CD8-positive, alpha-beta memory T cell (primary cell): ENCODE measurements at regions not wholly inside any gene's neighbourhood (a gene's known extent, or its start where the extent isn't known, plus 50 kb on each side); places are given as distances from the start of the nearest gene placed in this dataset.

ENCODE experiments used
- CTCF ChIA-PET: fragments of 350-600 bp; sonication (Branson Sonifier 250); formaldehyde crosslinking; loops from one replicate; lab custom pipeline; 2021; ENCODE audit warnings: antibody characterized with exemption; lab: Charles Lee
- POLR2A ChIA-PET: fragments of 350-600 bp; sonication (Branson Sonifier 250); formaldehyde crosslinking; loops from one replicate; lab custom pipeline; 2021; ENCODE audit warnings: antibody characterized with exemption; lab: Charles Lee
- DNase-seq, 5 donors: peaks; one replicate each; pipeline versions ENCODE4 v3.0.0 to v3.0.0-alpha.2; 2020 to 2022; ENCODE audit warnings: mixed read lengths in 1 of 5
- H3K27ac ChIP-seq: one replicate; pipeline ENCODE4 v1.7.0; 2013; ENCODE audit warnings: low read depth, mild to moderate bottlenecking, low read length, moderate library complexity
- H3K27me3 ChIP-seq: 2 replicates; pipeline ENCODE4 v1.7.0; 2013; ENCODE audit warnings: low read length, mild to moderate bottlenecking; ENCODE audit not compliant: insufficient read depth, poor library complexity, severe bottlenecking
- H3K36me3 ChIP-seq: 2 replicates; pipeline ENCODE4 v1.7.0; 2013; ENCODE audit warnings: mild to moderate bottlenecking, low read length, moderate library complexity; ENCODE audit not compliant: insufficient read depth
- H3K4me1 ChIP-seq: 2 replicates; pipeline ENCODE4 v1.7.0; 2013; ENCODE audit warnings: mild to moderate bottlenecking, low read length, moderate library complexity; ENCODE audit not compliant: insufficient read depth
- H3K4me3 ChIP-seq: 2 replicates; pipeline ENCODE4 v1.7.0; 2013; ENCODE audit warnings: mild to moderate bottlenecking, low read length
- H3K9me3 ChIP-seq: 2 replicates; pipeline ENCODE4 v1.7.0; 2013; ENCODE audit warnings: mild to moderate bottlenecking, low read length
- H3K27ac Mint-ChIP-seq, 8 donors: one replicate each; pipeline ENCODE4 v1.8.0; 2020 to 2021; ENCODE audit warnings: mixed read lengths in 8 of 8, mild to moderate bottlenecking in 6 of 8, inconsistent platforms in 3 of 8, moderate library complexity in 3 of 8
- H3K27me3 Mint-ChIP-seq, 2 donors: one replicate each; pipeline ENCODE4 v1.8.0; 2020 to 2021; ENCODE audit warnings: mixed read lengths in 2 of 2, mild to moderate bottlenecking in 1 of 2, moderate library complexity in 1 of 2
- H3K36me3 Mint-ChIP-seq, 3 donors: one replicate each; pipeline ENCODE4 v1.8.0; 2020 to 2021; ENCODE audit warnings: mixed read lengths in 3 of 3, inconsistent platforms in 1 of 3, mild to moderate bottlenecking in 1 of 3
- H3K4me1 Mint-ChIP-seq, 3 donors: one replicate each; pipeline ENCODE4 v1.8.0; 2020 to 2021; ENCODE audit warnings: mixed read lengths in 3 of 3, inconsistent platforms in 1 of 3, mild to moderate bottlenecking in 1 of 3
- H3K4me3 Mint-ChIP-seq, 7 donors: one replicate each; pipeline ENCODE4 v1.8.0; 2020 to 2021; ENCODE audit warnings: mixed read lengths in 7 of 7, mild to moderate bottlenecking in 6 of 7, moderate library complexity in 4 of 7, inconsistent platforms in 2 of 7
- H3K9me3 Mint-ChIP-seq, 5 donors: one replicate each; pipeline ENCODE4 v1.8.0; 2020 to 2022; ENCODE audit warnings: mixed read lengths in 5 of 5, mild to moderate bottlenecking in 3 of 5, moderate library complexity in 2 of 5, inconsistent platforms in 1 of 5

DNA sequence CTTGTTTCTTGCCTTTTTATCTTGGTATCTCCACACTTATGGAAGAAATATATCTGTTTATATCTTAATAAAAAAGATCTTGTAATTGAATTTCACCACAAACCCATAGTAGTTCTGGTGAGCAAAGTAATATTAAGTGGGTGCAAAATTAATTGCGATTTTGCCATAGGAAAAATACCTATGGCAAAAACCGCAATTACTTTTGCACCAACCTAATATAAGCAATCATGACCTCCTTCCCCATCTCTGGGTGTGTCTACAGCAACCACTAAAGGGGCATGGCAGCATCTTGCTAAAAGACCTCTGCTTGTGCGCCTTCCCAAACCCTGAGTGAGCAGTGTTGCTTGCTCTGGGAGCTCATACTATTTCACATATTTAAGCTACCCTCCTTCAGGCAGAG lies 124.2 kb upstream of the GUCY1A1 start:
- Mint-ChIP-seq H3K36me3 (no peaks in the 10 kb centered on the region), H3K27me3 (no peaks in the 10 kb centered on the region), H3K27ac (no peak overlapping the region), H3K4me3 (no peak overlapping the region), H3K9me3 (peaks cover 0 to 6% (median 0%) of the 10 kb centered on the region in 5 donors), H3K4me1 (no peaks in the 10 kb centered on the region)
- Histone ChIP-seq H3K27me3 (no peaks in the 10 kb centered on the region), H3K4me3 (no peak overlapping the region), H3K9me3 (no peaks in the 10 kb centered on the region), H3K36me3 (no peaks in the 10 kb centered on the region), H3K4me1 (no peaks in the 10 kb centered on the region), H3K27ac (no peak overlapping the region)
- DNase-seq, result no peak
- CTCF ChIA-PET, result no interaction called here
- POLR2A ChIA-PET, result no interaction called here

DNA sequence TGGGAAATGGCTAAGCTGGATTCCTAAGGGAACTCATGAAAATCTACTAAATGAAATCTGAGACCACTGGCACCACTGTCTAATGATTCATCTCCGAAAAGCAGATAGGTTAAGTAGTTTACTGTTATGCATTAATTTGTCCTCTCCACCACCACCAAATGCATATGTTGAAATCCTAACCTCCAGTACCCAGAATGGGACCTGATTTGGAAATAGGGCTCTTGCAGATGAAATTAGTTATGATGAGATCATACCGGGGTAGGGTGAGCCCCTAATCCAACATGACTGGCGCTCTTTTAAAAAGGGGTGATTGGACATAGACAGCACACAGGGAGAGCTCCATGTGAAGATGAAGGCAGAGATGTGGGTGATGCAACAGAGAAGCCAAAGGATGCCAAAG lies 124.9 kb upstream of the GUCY1A1 start:
- H3K4me1 ChIP-seq, result no peaks in the 10 kb centered on the region
- H3K27me3 ChIP-seq, result no peaks in the 10 kb centered on the region
- Mint-ChIP-seq H3K4me1 (no peaks in the 10 kb centered on the region), H3K9me3 (peaks cover 0 to 6% (median 0%) of the 10 kb centered on the region in 5 donors), H3K27ac (no peak overlapping the region), H3K36me3 (no peaks in the 10 kb centered on the region), H3K27me3 (no peaks in the 10 kb centered on the region), H3K4me3 (no peak overlapping the region)
- H3K36me3 ChIP-seq, result no peaks in the 10 kb centered on the region
- no peak overlapping the region for H3K27ac ChIP-seq
- no peak for DNase-seq
- ChIA-PET POLR2A (no interaction called here), CTCF (no interaction called here)
- H3K9me3 ChIP-seq, result no peaks in the 10 kb centered on the region
- no peak overlapping the region for H3K4me3 ChIP-seq

DNA sequence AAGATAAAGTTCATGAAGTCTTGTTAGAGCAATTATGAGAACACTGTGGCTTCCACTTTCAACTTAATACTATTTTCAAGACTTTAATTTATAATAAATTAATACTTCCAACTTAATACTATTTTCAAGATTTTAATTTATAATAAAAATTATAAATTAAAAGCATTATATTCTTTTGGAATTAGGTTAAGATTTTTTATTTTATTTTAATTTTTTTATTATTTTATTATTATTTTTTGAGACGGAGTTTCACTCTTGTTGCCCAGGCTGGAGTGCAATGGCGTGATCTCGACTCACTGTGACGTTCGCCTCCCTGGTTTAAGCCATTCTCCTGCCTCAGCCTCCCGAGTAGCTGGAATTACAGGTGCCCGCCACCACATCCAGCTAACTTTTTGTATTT lies 126.0 kb upstream of the GUCY1A1 start:
- Mint-ChIP-seq H3K36me3 (no peaks in the 10 kb centered on the region), H3K4me3 (no peak overlapping the region), H3K27me3 (no peaks in the 10 kb centered on the region), H3K9me3 (peaks cover 0 to 6% (median 0%) of the 10 kb centered on the region in 5 donors), H3K27ac (no peak overlapping the region), H3K4me1 (no peaks in the 10 kb centered on the region)
- POLR2A ChIA-PET, result no interaction called here
- H3K9me3 ChIP-seq, result no peaks in the 10 kb centered on the region
- H3K36me3 ChIP-seq, result no peaks in the 10 kb centered on the region
- no peaks in the 10 kb centered on the region for H3K4me1 ChIP-seq
- CTCF ChIA-PET, result no interaction called here
- no peak for DNase-seq
- H3K27ac ChIP-seq, result no peak overlapping the region
- no peaks in the 10 kb centered on the region for H3K27me3 ChIP-seq
- no peak overlapping the region for H3K4me3 ChIP-seq

DNA sequence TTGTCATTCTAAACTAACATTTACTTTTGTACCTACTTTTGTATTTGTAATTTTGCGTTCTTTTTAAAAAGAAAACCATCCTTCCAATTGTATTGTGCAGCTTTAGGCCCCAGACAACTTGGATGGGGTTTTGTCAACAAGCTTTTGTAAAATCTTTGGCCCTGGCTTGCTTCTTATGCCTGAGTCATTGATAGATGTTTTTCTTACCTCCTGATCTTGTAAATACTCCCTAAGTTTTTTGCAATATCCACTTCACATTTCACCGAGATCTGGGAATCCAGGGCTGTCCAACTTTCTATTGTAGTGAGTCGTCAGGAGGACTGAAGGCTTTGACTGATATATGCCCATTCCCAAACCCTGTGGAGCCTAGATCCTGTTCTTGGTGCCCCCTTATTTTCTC lies 126.9 kb upstream of the GUCY1A1 start:
- H3K4me1 ChIP-seq, result no peaks in the 10 kb centered on the region
- no peaks in the 10 kb centered on the region for H3K27me3 ChIP-seq
- Mint-ChIP-seq H3K4me1 (no peaks in the 10 kb centered on the region), H3K4me3 (no peak overlapping the region), H3K36me3 (no peaks in the 10 kb centered on the region), H3K27ac (no peak overlapping the region), H3K9me3 (peaks cover 0 to 6% (median 0%) of the 10 kb centered on the region in 5 donors), H3K27me3 (no peaks in the 10 kb centered on the region)
- no peak overlapping the region for H3K4me3 ChIP-seq
- H3K27ac ChIP-seq, result no peak overlapping the region
- ChIA-PET POLR2A (no interaction called here), CTCF (no interaction called here)
- H3K36me3 ChIP-seq, result no peaks in the 10 kb centered on the region
- H3K9me3 ChIP-seq, result no peaks in the 10 kb centered on the region
- no peak for DNase-seq

DNA sequence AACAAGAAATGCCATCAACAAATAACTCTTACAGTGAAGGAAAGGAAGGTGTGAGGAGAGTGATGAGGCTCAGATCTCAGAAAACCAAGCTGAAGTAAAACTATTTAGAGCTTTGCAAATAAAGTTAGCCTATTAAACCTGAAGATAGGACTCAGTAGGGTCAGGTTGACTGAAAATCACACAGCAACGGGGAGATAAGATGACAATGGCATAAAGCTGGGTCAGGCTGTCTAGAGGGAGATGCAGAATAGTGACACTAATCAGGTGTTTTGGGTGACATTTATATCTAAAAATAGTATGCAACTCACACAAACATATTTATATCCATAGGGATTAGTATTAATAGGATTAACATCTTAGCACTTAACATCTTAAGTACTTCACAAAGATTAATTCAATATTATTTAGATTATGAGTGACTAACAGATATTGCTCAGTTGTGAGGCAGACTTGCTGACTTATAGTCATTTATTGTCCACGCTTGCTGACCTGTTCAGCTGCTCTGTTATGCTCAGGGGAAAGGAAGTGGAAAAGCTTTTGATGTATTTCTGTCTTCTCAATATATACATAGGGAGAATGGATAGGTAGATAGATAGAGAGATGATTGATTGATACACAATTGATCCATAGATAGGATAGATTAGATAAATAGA lies 130.7 kb upstream of the GUCY1A1 start:
- no peaks in the 10 kb centered on the region for H3K36me3 ChIP-seq
- ChIA-PET CTCF (no interaction called here), POLR2A (no interaction called here)
- no peaks in the 10 kb centered on the region for H3K9me3 ChIP-seq
- Mint-ChIP-seq H3K4me1 (no peaks in the 10 kb centered on the region), H3K27ac (no peak overlapping the region), H3K9me3 (no peaks in the 10 kb centered on the region), H3K27me3 (no peaks in the 10 kb centered on the region), H3K36me3 (no peaks in the 10 kb centered on the region), H3K4me3 (no peak overlapping the region)
- DNase-seq, result no peak
- no peaks in the 10 kb centered on the region for H3K27me3 ChIP-seq
- no peak overlapping the region for H3K27ac ChIP-seq
- no peaks in the 10 kb centered on the region for H3K4me1 ChIP-seq
- H3K4me3 ChIP-seq, result no peak overlapping the region

DNA sequence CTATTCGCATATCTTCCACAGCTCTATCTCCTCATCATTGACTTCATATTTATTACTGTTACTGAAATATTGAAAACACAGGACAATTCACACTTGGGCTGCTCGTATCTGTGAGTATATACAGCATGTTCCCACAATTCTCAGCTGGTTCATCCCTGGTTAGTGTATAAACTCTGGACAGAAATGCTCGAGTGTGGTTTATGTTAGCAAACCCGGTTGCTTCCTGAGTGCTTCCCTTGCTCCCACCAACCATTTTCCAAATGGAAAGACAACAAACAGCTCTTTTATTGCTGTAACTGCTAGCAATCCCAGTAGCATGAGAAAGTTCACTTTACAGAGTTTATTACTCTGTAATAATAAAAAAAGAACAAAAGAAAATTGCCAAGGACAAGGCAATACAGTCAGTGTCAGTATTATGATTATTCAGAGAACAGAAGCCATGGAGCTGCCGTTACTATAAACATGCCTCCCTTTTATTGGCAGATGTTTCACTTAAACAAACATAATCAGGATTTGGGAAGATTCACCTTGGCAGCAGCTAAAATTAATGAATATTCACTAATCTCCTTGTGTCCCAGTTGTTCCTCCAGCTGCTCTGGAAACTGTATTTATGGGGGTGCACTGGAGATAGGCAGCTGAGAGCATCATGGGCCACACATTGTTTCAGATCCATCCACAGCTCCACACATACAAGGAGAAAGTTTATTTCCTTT lies 134.1 kb upstream of the GUCY1A1 start:
- no peaks in the 10 kb centered on the region for H3K4me1 ChIP-seq
- DNase-seq, result no peak
- H3K4me1 Mint-ChIP-seq, result no peaks in the 10 kb centered on the region
- no peaks in the 10 kb centered on the region for H3K36me3 Mint-ChIP-seq
- H3K9me3 ChIP-seq, result no peaks in the 10 kb centered on the region
- H3K27me3 ChIP-seq, result no peaks in the 10 kb centered on the region
- no peak overlapping the region for H3K4me3 Mint-ChIP-seq
- H3K9me3 Mint-ChIP-seq, result peaks cover 0 to 3% (median 0%) of the 10 kb centered on the region in 5 donors
- H3K27ac Mint-ChIP-seq, result no peak overlapping the region
- POLR2A ChIA-PET, result no interaction called here
- H3K27me3 Mint-ChIP-seq, result no peaks in the 10 kb centered on the region
- no peak overlapping the region for H3K27ac ChIP-seq
- CTCF ChIA-PET, result no interaction called here
- no peak overlapping the region for H3K4me3 ChIP-seq
- no peaks in the 10 kb centered on the region for H3K36me3 ChIP-seq

DNA sequence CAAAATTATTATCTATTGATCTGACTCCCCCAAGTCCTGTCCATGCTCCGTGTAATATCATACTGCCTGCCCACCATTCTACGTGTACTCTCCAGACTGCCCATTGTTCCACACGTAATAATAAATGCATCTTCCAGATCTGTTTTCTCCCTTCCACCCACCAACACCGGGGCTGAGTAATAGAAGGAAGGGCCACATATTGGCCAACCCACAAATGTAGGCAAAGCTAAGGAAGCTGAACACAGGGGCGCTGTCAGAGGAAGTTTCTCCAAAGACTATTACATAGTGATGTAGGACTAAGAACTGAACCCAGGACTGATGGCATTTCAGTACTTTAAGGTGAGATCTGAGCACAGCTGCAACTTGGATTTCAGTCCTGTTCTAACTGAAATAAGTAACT lies 135.8 kb upstream of the GUCY1A1 start:
- no peaks in the 10 kb centered on the region for H3K4me1 ChIP-seq
- H3K36me3 ChIP-seq, result no peaks in the 10 kb centered on the region
- Mint-ChIP-seq H3K9me3 (peaks cover 0 to 3% (median 0%) of the 10 kb centered on the region in 5 donors), H3K4me1 (peaks cover 0 to 4% (median 0%) of the 10 kb centered on the region in 3 donors), H3K36me3 (no peaks in the 10 kb centered on the region), H3K4me3 (no peak overlapping the region), H3K27ac (no peak overlapping the region), H3K27me3 (no peaks in the 10 kb centered on the region)
- no peaks in the 10 kb centered on the region for H3K9me3 ChIP-seq
- DNase-seq, result no peak
- no peak overlapping the region for H3K4me3 ChIP-seq
- CTCF ChIA-PET, result no interaction called here
- no peaks in the 10 kb centered on the region for H3K27me3 ChIP-seq
- no peak overlapping the region for H3K27ac ChIP-seq
- POLR2A ChIA-PET, result no interaction called here

DNA sequence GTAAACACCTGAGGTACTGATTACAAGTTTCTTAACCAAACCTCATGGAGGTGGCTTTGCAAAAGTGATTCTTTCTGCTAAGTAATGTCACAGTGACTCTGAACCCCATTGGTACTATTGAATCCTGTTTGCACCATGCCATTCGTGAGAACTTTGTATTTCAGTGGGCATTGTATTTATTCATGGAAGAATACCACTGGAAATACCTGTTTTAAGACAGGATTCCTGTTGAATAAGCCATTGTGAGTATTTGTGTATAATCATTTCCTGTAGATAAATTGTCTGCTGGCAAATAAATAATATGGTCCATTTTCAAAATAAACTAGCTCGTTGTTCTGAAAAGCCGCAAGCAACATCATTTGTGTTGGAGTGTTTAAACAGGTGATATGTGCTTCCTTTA lies 136.4 kb upstream of the GUCY1A1 start:
- H3K27ac ChIP-seq, result no peak overlapping the region
- H3K27me3 Mint-ChIP-seq, result no peaks in the 10 kb centered on the region
- no peaks in the 10 kb centered on the region for H3K4me1 ChIP-seq
- CTCF ChIA-PET, result no interaction called here
- H3K27ac Mint-ChIP-seq, result no peak overlapping the region
- H3K4me1 Mint-ChIP-seq, result peaks cover 0 to 4% (median 0%) of the 10 kb centered on the region in 3 donors
- H3K9me3 ChIP-seq, result no peaks in the 10 kb centered on the region
- H3K9me3 Mint-ChIP-seq, result peaks cover 0 to 3% (median 0%) of the 10 kb centered on the region in 5 donors
- POLR2A ChIA-PET, result no interaction called here
- H3K27me3 ChIP-seq, result no peaks in the 10 kb centered on the region
- no peak overlapping the region for H3K4me3 Mint-ChIP-seq
- H3K4me3 ChIP-seq, result no peak overlapping the region
- no peak for DNase-seq
- no peaks in the 10 kb centered on the region for H3K36me3 ChIP-seq
- no peaks in the 10 kb centered on the region for H3K36me3 Mint-ChIP-seq
